Body of pancreas (tissue), 4 donors: ENCODE measurements at regions not wholly inside any gene's neighbourhood (a gene's known extent, or its start where the extent isn't known, plus 50 kb on each side); places are given as distances from the start of the nearest gene placed in this dataset.

Source experiments
- ATAC-seq: fragments of 150-250 bp; one replicate; pipeline ENCODE4 v1.9.1; 2016
- DNase-seq, 4 donors: peaks; one replicate each; pipeline ENCODE4 v3.0.0-alpha.2; 2019
- H3K27ac ChIP-seq, 4 donors: fragments of 200-600 bp; sonication (generic); 1 replicate in 3 of 4; 2 replicates in 1 of 4; pipeline versions ENCODE4 v1.5.1 to v1.6.1; 2016 to 2019; ENCODE audit warnings: mild to moderate bottlenecking in 1 of 4, mixed read lengths in 1 of 4, moderate library complexity in 1 of 4
- H3K27me3 ChIP-seq, 2 donors: fragments of 200-600 bp; sonication (generic); one replicate each; pipeline ENCODE4 v1.6.0; 2016; ENCODE audit warnings: mild to moderate bottlenecking in 1 of 2
- H3K36me3 ChIP-seq, 2 donors: fragments of 200-600 bp; sonication (generic); replicated peaks in 1 of 2; 2 replicates each; pipeline ENCODE4 v1.5.1; 2016; ENCODE audit warnings: low read depth in 2 of 2; ENCODE audit not compliant: insufficient read depth in 1 of 2
- H3K4me1 ChIP-seq: fragments of 200-600 bp; sonication (generic); one replicate; pipeline ENCODE4 v1.6.0; 2016
- H3K4me3 ChIP-seq, 2 donors: fragments of 200-600 bp; sonication (generic); 1 replicate in 1 of 2; 2 replicates in 1 of 2; pipeline ENCODE4 v1.5.1; 2016 to 2019
- H3K9me3 ChIP-seq, 3 donors: fragments of 200-600 bp; sonication (generic); 1 replicate in 2 of 3; 2 replicates in 1 of 3; pipeline ENCODE4 v1.5.1; 2016
- CTCF ChIP-seq, 7 experiments: fragments of 450-650 bp in 4 of 7; fragments of 200-600 bp in 3 of 7; sonication (generic) in 3 of 7; IDR thresholded peaks; one replicate each; pipeline ENCODE4 v1.5.1; 2016 to 2019; ENCODE audit warnings: antibody characterized with exemption in 7 of 7
- POLR2A ChIP-seq, 3 donors: fragments of 450-650 bp; IDR thresholded peaks; one replicate each; pipeline ENCODE4 v1.6.1; 2016; ENCODE audit warnings: antibody characterized with exemption in 3 of 3, mild to moderate bottlenecking in 2 of 3
- WGBS, 2 donors: methylation state at CpG; one replicate each; pipeline ENCODE4 v1.1.5; 2017; 5-methylcytosine and 5-hydroxymethylcytosine counted together
- intact Hi-C: fragments of 100-400 bp; cut with DNase I; formaldehyde crosslinking; loops from one replicate; pipeline ENCODE4 v1.15.1; 2023

- intact Hi-C loops: no loop called here
- no peak overlapping the region for H3K4me3 ChIP-seq
- H3K9me3 ChIP-seq: no peaks in the 10 kb centered on the region
- no peaks in the 10 kb centered on the region for H3K36me3 ChIP-seq
- TF ChIP-seq CTCF (IDR thresholded peaks at IDR 0.05) (no peak), POLR2A (IDR thresholded peaks at IDR 0.05) (no peak)
- H3K4me1 ChIP-seq: no peaks in the 10 kb centered on the region
- H3K27me3 ChIP-seq: no peaks in the 10 kb centered on the region
- ATAC-seq (no peak), DNase-seq (no peak)
- H3K27ac ChIP-seq: no peak overlapping the region
- WGBS, 2 donors: 28 to 55% methylated on average over 2 to 4 of the region's 4 CpGs
These were observed 81.1 kb upstream of the TSHZ3 start for GRCh38 chr19:31430381-31430780.

GRCh38 chr19:31432201-31432810 is 83.1 kb upstream of the TSHZ3 start:
- Histone ChIP-seq H3K9me3 (no peaks in the 10 kb centered on the region), H3K4me3 (no peak overlapping the region), H3K27me3 (no peaks in the 10 kb centered on the region), H3K27ac (no peak overlapping the region), H3K36me3 (no peaks in the 10 kb centered on the region), H3K4me1 (no peaks in the 10 kb centered on the region)
- whole genome bisulfite sequencing, 2 donors: 46 to 49% methylated on average over 8 of the region's 8 CpGs
- ATAC-seq (no peak), DNase-seq (no peak)
- TF ChIP-seq POLR2A (IDR thresholded peaks at IDR 0.05) (no peak), CTCF (IDR thresholded peaks at IDR 0.05) (no peak)
- intact Hi-C loops: no loop called here

- no peaks in the 10 kb centered on the region for H3K9me3 ChIP-seq
- H3K27me3 ChIP-seq: no peaks in the 10 kb centered on the region
- 43 to 68% methylated on average over 4 of the region's 4 CpGs for WGBS, 2 donors
- no peak for TF ChIP-seq POLR2A (IDR thresholded peaks at IDR 0.05)
- TF ChIP-seq CTCF (IDR thresholded peaks at IDR 0.05): no peak
- no peak overlapping the region for H3K4me3 ChIP-seq
- H3K4me1 ChIP-seq: no peaks in the 10 kb centered on the region
- H3K27ac ChIP-seq: no peak overlapping the region
- DNase-seq (no peak), ATAC-seq (no peak)
- H3K36me3 ChIP-seq: no peaks in the 10 kb centered on the region
- intact Hi-C loops: no loop called here
These were observed 87.0 kb upstream of the TSHZ3 start for GRCh38 chr19:31436121-31436776.

- Histone ChIP-seq H3K9me3 (no peaks in the 10 kb centered on the region), H3K36me3 (no peaks in the 10 kb centered on the region), H3K4me3 (no peak overlapping the region), H3K27me3 (no peaks in the 10 kb centered on the region), H3K27ac (no peak overlapping the region), H3K4me1 (no peaks in the 10 kb centered on the region)
- DNase-seq: no peak
- whole genome bisulfite sequencing, 2 donors: 60 to 66% methylated on average over 12 of the region's 12 CpGs
- intact Hi-C loops: no loop called here
- TF ChIP-seq POLR2A (IDR thresholded peaks at IDR 0.05) (no peak), CTCF (IDR thresholded peaks at IDR 0.05) (no peak)
- ATAC-seq: no peak
These were observed 89.4 kb upstream of the TSHZ3 start for GRCh38 chr19:31438401-31439269.
